Transverse colon (tissue), 4 donors: ENCODE measurements at regions not wholly inside any gene's neighbourhood (a gene's known extent, or its start where the extent isn't known, plus 50 kb on each side); places are given as distances from the start of the nearest gene placed in this dataset.

Source experiments
- DNase-seq: peaks from one replicate; pipeline ENCODE4 v3.0.0-alpha.2; 2019
- H3K27ac ChIP-seq, 4 donors: fragments of 200-600 bp; sonication (generic); 2 replicates each; pipeline ENCODE4 v1.5.1; 2016 to 2018; ENCODE audit warnings: inconsistent platforms in 4 of 4
- H3K27me3 ChIP-seq: fragments of 200-600 bp; sonication (generic); 2 replicates; pipeline ENCODE4 v1.5.1; 2017; ENCODE audit warnings: inconsistent platforms
- H3K36me3 ChIP-seq, 4 donors: fragments of 200-600 bp; sonication (generic); 2 replicates each; pipeline ENCODE4 v1.5.1; 2017 to 2019; ENCODE audit warnings: inconsistent platforms in 4 of 4
- H3K4me1 ChIP-seq, 4 donors: fragments of 200-600 bp; sonication (generic); 2 replicates each; pipeline ENCODE4 v1.5.1; 2017 to 2020; ENCODE audit warnings: inconsistent platforms in 4 of 4
- H3K4me3 ChIP-seq, 4 donors: fragments of 200-600 bp; sonication (generic); 1 replicate in 1 of 4; 2 replicates in 3 of 4; pipeline versions ENCODE4 v1.5.1 to v1.6.1; 2017 to 2019; ENCODE audit warnings: inconsistent platforms in 4 of 4
- H3K9me3 ChIP-seq, 2 donors: fragments of 200-600 bp; sonication (generic); 2 replicates each; pipeline ENCODE4 v1.5.1; 2017 to 2019; ENCODE audit warnings: inconsistent platforms in 2 of 2
- CTCF ChIP-seq, 5 experiments: fragments of 200-600 bp in 3 of 5; fragments of 450-650 bp in 2 of 5; sonication (generic) in 3 of 5; IDR thresholded peaks; 1 replicate in 2 of 5; 2 replicates in 3 of 5; pipeline ENCODE4 v1.5.1; 2016 to 2017; ENCODE audit warnings: antibody characterized with exemption in 5 of 5, inconsistent platforms in 3 of 5, mild to moderate bottlenecking in 2 of 5, moderate library complexity in 1 of 5
- EP300 ChIP-seq: sonication (generic); formaldehyde crosslinking; IDR thresholded peaks from one replicate; pipeline ENCODE4 v1.6.1; 2017; ENCODE audit warnings: antibody characterized with exemption, low read depth
- POLR2A ChIP-seq: fragments of 450-650 bp; IDR thresholded peaks from one replicate; pipeline ENCODE4 v1.6.1; 2016; ENCODE audit warnings: antibody characterized with exemption, mild to moderate bottlenecking, moderate library complexity
- POLR2AphosphoS5 ChIP-seq, 3 donors: sonication (generic); formaldehyde crosslinking; IDR thresholded peaks; one replicate each; pipeline ENCODE4 v1.6.1; 2016; ENCODE audit warnings: antibody characterized with exemption in 3 of 3
- WGBS, 2 donors: methylation state at CpG; one replicate each; pipeline ENCODE4 v1.1.5; 2018; ENCODE audit warnings: low coverage in 1 of 2; 5-methylcytosine and 5-hydroxymethylcytosine counted together
- in situ Hi-C, 4 donors: fragments of 200-750 bp; cut with MboI; loops; one replicate each; pipeline versions ENCODE4 v1.15.0 to v1.15.1; 2017; ENCODE audit warnings: low sequenced_read_pairs in 3 of 4, low pct_ligation_motif_present in 1 of 4, low pct_unique_long_range_greater_than_20kb in 1 of 4
- intact Hi-C: fragments of 100-400 bp; cut with DNase I; formaldehyde crosslinking; loops from one replicate; pipeline ENCODE4 v1.15.1; 2023; ENCODE audit warnings: low total_unique reads

GRCh38 chr5:79878721-79879336, 112.2 kb downstream of the MTX3 start:
- intact Hi-C loops (no loop called here), in situ Hi-C loops (no loop called here)
- Histone ChIP-seq H3K4me3 (no peak overlapping the region), H3K9me3 (no peaks in the 10 kb centered on the region), H3K27ac (no peak overlapping the region), H3K36me3 (no peaks in the 10 kb centered on the region), H3K4me1 (no peaks in the 10 kb centered on the region), H3K27me3 (no peaks in the 10 kb centered on the region)
- DNase-seq, result no peak
- WGBS, 2 donors, result 60% methylated on average over 5 of the region's 5 CpGs; no CpG with 5 or more reads in 1 of the 2 donors
- TF ChIP-seq POLR2A (no peak), EP300 (no peak), CTCF (IDR thresholded peaks at IDR 0.05) (peak in 2 of 5 experiments; percentile 6 to 10)

- no peak for DNase-seq
- H3K4me1 ChIP-seq, result no peaks in the 10 kb centered on the region
- TF ChIP-seq POLR2A (no peak), CTCF (IDR thresholded peaks at IDR 0.05) (no peak), POLR2AphosphoS5 (IDR thresholded peaks at IDR 0.05) (no peak), EP300 (no peak)
- in situ Hi-C loops (no loop called here), intact Hi-C loops (no loop called here)
- H3K9me3 ChIP-seq, result no peaks in the 10 kb centered on the region
- 73 to 80% methylated on average over 4 to 5 of the region's 5 CpGs for WGBS, 2 donors
- H3K4me3 ChIP-seq, result no peak overlapping the region
- no peaks in the 10 kb centered on the region for H3K27me3 ChIP-seq
- no peaks in the 10 kb centered on the region for H3K36me3 ChIP-seq
- no peak overlapping the region for H3K27ac ChIP-seq
These were observed 112.9 kb downstream of the MTX3 start for GRCh38 chr5:79878136-79878679.

GRCh38 chr5:79876456-79876855, 114.6 kb downstream of the MTX3 start:
- Histone ChIP-seq H3K9me3 (no peaks in the 10 kb centered on the region), H3K27ac (no peak overlapping the region), H3K4me3 (no peak overlapping the region), H3K4me1 (no peaks in the 10 kb centered on the region), H3K36me3 (no peaks in the 10 kb centered on the region), H3K27me3 (no peaks in the 10 kb centered on the region)
- in situ Hi-C loops (no loop called here), intact Hi-C loops (no loop called here)
- TF ChIP-seq CTCF (IDR thresholded peaks at IDR 0.05) (no peak), POLR2A (no peak), POLR2AphosphoS5 (IDR thresholded peaks at IDR 0.05) (no peak), EP300 (no peak)
- 33 to 42% methylated on average over 1 of the region's 1 CpG for WGBS, 2 donors
- DNase-seq, result no peak

GRCh38 chr5:79875230-79875629, 115.8 kb downstream of the MTX3 start:
- intact Hi-C loops, result no loop called here

More at GRCh38 chr5:79875230-79875629, 115.8 kb downstream of the MTX3 start:
- no peaks in the 10 kb centered on the region for H3K4me1 ChIP-seq
- no peaks in the 10 kb centered on the region for H3K9me3 ChIP-seq
- TF ChIP-seq POLR2AphosphoS5 (IDR thresholded peaks at IDR 0.05), result no peak
- TF ChIP-seq EP300, result no peak
- no peak for TF ChIP-seq POLR2A
- no peak for TF ChIP-seq CTCF (IDR thresholded peaks at IDR 0.05)
- WGBS, 2 donors, result 93 to 97% methylated on average over 3 to 10 of the region's 10 CpGs
- H3K27me3 ChIP-seq, result no peaks in the 10 kb centered on the region
- no peak overlapping the region for H3K27ac ChIP-seq
- no peaks in the 10 kb centered on the region for H3K36me3 ChIP-seq
- DNase-seq, result no peak
- in situ Hi-C loops, result no loop called here
- H3K4me3 ChIP-seq, result no peak overlapping the region
